Ishikawa (cell line): ENCODE measurements at regions not wholly inside any gene's neighbourhood (a gene's known extent, or its start where the extent isn't known, plus 50 kb on each side); places are given as distances from the start of the nearest gene placed in this dataset.

Experiments
- CREB1 ChIP-seq: IDR thresholded peaks from 2 replicates; pipeline ENCODE4 v1.6.1; 2012; ENCODE audit warnings: low read depth
- EGR1 ChIP-seq: IDR thresholded peaks from 2 replicates; pipeline ENCODE4 v1.6.1; 2012
- EP300 ChIP-seq: IDR thresholded peaks from 2 replicates; pipeline ENCODE4 v1.6.1; 2012; ENCODE audit warnings: borderline replicate concordance
- FOXM1 ChIP-seq: IDR thresholded peaks from 2 replicates; pipeline ENCODE4 v1.6.1; 2012; ENCODE audit warnings: low read depth, borderline replicate concordance
- MAX ChIP-seq: IDR thresholded peaks from 2 replicates; pipeline ENCODE4 v1.6.1; 2012
- NFIC ChIP-seq: IDR thresholded peaks from 2 replicates; pipeline ENCODE4 v1.6.1; 2012
- RAD21 ChIP-seq: IDR thresholded peaks from 2 replicates; pipeline ENCODE4 v1.6.1; 2012; ENCODE audit warnings: low read depth
- REST ChIP-seq: IDR thresholded peaks from 2 replicates; pipeline ENCODE4 v1.6.1; 2012; ENCODE audit warnings: low read depth, mild to moderate bottlenecking
- TEAD4 ChIP-seq: IDR thresholded peaks from 2 replicates; pipeline ENCODE4 v1.6.1; 2012
- USF1 ChIP-seq: IDR thresholded peaks from 2 replicates; pipeline ENCODE4 v1.6.1; 2012
- YY1 ChIP-seq: IDR thresholded peaks from 2 replicates; pipeline ENCODE4 v1.6.1; 2012; ENCODE audit warnings: low read depth
- ZBTB7A ChIP-seq: IDR thresholded peaks from 2 replicates; pipeline ENCODE4 v1.6.1; 2012; ENCODE audit warnings: low read depth

- TF ChIP-seq REST (no peak), RAD21 (no peak), FOXM1 (no peak), ZBTB7A (no peak), MAX (no peak), USF1 (no peak), CREB1 (no peak), TEAD4 (no peak), EP300 (no peak), EGR1 (no peak), NFIC (no peak), YY1 (no peak)
These were observed 150.9 kb downstream of the CRYBB2 start for GRCh38 chr22:25370322-25370721.
